Ectodermal cell (in vitro differentiated cells): ENCODE measurements at regions not wholly inside any gene's neighbourhood (a gene's known extent, or its start where the extent isn't known, plus 50 kb on each side); places are given as distances from the start of the nearest gene placed in this dataset.

Experiments used
- H3K27ac ChIP-seq: 2 replicates; pipeline ENCODE4 v1.7.0; 2013; ENCODE audit warnings: mild to moderate bottlenecking, low read depth, low read length; ENCODE audit not compliant: insufficient read depth, poor library complexity, severe bottlenecking
- H3K27me3 ChIP-seq: 2 replicates; pipeline ENCODE4 v1.7.0; 2013; ENCODE audit warnings: mild to moderate bottlenecking, low read length; ENCODE audit not compliant: insufficient read depth, control insufficient read depth, poor library complexity, severe bottlenecking
- H3K36me3 ChIP-seq: one replicate; pipeline ENCODE4 v1.7.0; 2013; ENCODE audit warnings: low read length; ENCODE audit not compliant: control insufficient read depth, insufficient read depth
- H3K4me1 ChIP-seq: one replicate; pipeline ENCODE4 v1.7.0; 2013; ENCODE audit warnings: low read length; ENCODE audit not compliant: control insufficient read depth, insufficient read depth
- H3K4me3 ChIP-seq: 2 replicates; pipeline ENCODE4 v1.7.0; 2013; ENCODE audit warnings: low read depth, low read length, control low read depth; ENCODE audit not compliant: insufficient read depth
- H3K9me3 ChIP-seq: 2 replicates; pipeline ENCODE4 v1.7.0; 2013; ENCODE audit warnings: mild to moderate bottlenecking, low read length, moderate library complexity; ENCODE audit not compliant: control insufficient read depth
- WGBS, 2 experiments: methylation state at CpG; one replicate each; pipeline ENCODE4 v1.1.7; 2013; ENCODE audit warnings: missing lambda C conversion rate in 2 of 2; 5-methylcytosine and 5-hydroxymethylcytosine counted together

- Histone ChIP-seq H3K36me3 (no peaks in the 10 kb centered on the region), H3K4me1 (no peaks in the 10 kb centered on the region), H3K27ac (no peak overlapping the region), H3K4me3 (no peak overlapping the region), H3K27me3 (no peaks in the 10 kb centered on the region), H3K9me3 (no peaks in the 10 kb centered on the region)
- 74 to 92% methylated on average over 3 to 5 of the region's 5 CpGs for WGBS, 2 experiments
Measured at GRCh38 chrY:7453336-7453735, 541.8 kb upstream of the AMELY start.

- Histone ChIP-seq H3K4me3 (no peak overlapping the region), H3K27ac (no peak overlapping the region), H3K4me1 (no peaks in the 10 kb centered on the region), H3K36me3 (no peaks in the 10 kb centered on the region), H3K27me3 (no peaks in the 10 kb centered on the region), H3K9me3 (no peaks in the 10 kb centered on the region)
- 82 to 83% methylated on average over 9 of the region's 9 CpGs for WGBS, 2 experiments
Measured at GRCh38 chrY:7452246-7452645, 540.7 kb upstream of the AMELY start.

GRCh38 chrY:7449860-7450259, 538.3 kb upstream of the AMELY start:
- Histone ChIP-seq H3K36me3 (no peaks in the 10 kb centered on the region), H3K9me3 (no peaks in the 10 kb centered on the region), H3K27ac (no peak overlapping the region), H3K27me3 (no peaks in the 10 kb centered on the region), H3K4me3 (no peak overlapping the region), H3K4me1 (no peaks in the 10 kb centered on the region)
- WGBS, 2 experiments = 80 to 97% methylated on average over 2 of the region's 2 CpGs

GRCh38 chrY:7448687-7449086, 537.1 kb upstream of the AMELY start:
- Histone ChIP-seq H3K4me3 (no peak overlapping the region), H3K27me3 (no peaks in the 10 kb centered on the region), H3K27ac (no peak overlapping the region), H3K36me3 (no peaks in the 10 kb centered on the region), H3K9me3 (no peaks in the 10 kb centered on the region), H3K4me1 (no peaks in the 10 kb centered on the region)
- WGBS, 2 experiments = 80 to 88% methylated on average over 3 of the region's 3 CpGs

- Histone ChIP-seq H3K4me1 (no peaks in the 10 kb centered on the region), H3K27me3 (no peaks in the 10 kb centered on the region), H3K36me3 (no peaks in the 10 kb centered on the region), H3K27ac (no peak overlapping the region), H3K4me3 (no peak overlapping the region), H3K9me3 (no peaks in the 10 kb centered on the region)
- 93% methylated on average over 7 to 8 of the region's 8 CpGs for WGBS, 2 experiments
Measured at GRCh38 chrY:7447881-7448516, 536.4 kb upstream of the AMELY start.

- 77 to 79% methylated on average over 3 of the region's 3 CpGs for WGBS, 2 experiments
- H3K4me3 ChIP-seq = no peak overlapping the region
- no peaks in the 10 kb centered on the region for H3K4me1 ChIP-seq
Measured at GRCh38 chrY:7444141-7444540, 532.6 kb upstream of the AMELY start.

GRCh38 chrY:7440796-7441530, 529.4 kb upstream of the AMELY start:
- no peaks in the 10 kb centered on the region for H3K9me3 ChIP-seq
- no peaks in the 10 kb centered on the region for H3K27me3 ChIP-seq
- WGBS, 2 experiments = 93 to 95% methylated on average over 3 to 4 of the region's 4 CpGs
- H3K27ac ChIP-seq = no peak overlapping the region
- no peaks in the 10 kb centered on the region for H3K36me3 ChIP-seq
- H3K4me1 ChIP-seq = no peaks in the 10 kb centered on the region
- no peak overlapping the region for H3K4me3 ChIP-seq

More at GRCh38 chrY:7444141-7444540, 532.6 kb upstream of the AMELY start:
- Histone ChIP-seq H3K27me3 (no peaks in the 10 kb centered on the region), H3K36me3 (no peaks in the 10 kb centered on the region), H3K9me3 (no peaks in the 10 kb centered on the region), H3K27ac (no peak overlapping the region)

GRCh38 chrY:7437086-7437485, 525.5 kb upstream of the AMELY start:
- Histone ChIP-seq H3K27ac (no peak overlapping the region), H3K4me3 (no peak overlapping the region), H3K27me3 (no peaks in the 10 kb centered on the region), H3K4me1 (no peaks in the 10 kb centered on the region), H3K9me3 (no peaks in the 10 kb centered on the region), H3K36me3 (no peaks in the 10 kb centered on the region)
- 89 to 93% methylated on average over 1 of the region's 1 CpG for WGBS, 2 experiments

GRCh38 chrY:7433817-7434809, 522.6 kb upstream of the AMELY start:
- H3K27ac ChIP-seq = no peak overlapping the region
- H3K4me3 ChIP-seq = no peak overlapping the region
- H3K4me1 ChIP-seq = no peaks in the 10 kb centered on the region
- WGBS, 2 experiments = 90 to 97% methylated on average over 10 of the region's 10 CpGs
- H3K27me3 ChIP-seq = no peaks in the 10 kb centered on the region
- no peaks in the 10 kb centered on the region for H3K36me3 ChIP-seq
- H3K9me3 ChIP-seq = no peaks in the 10 kb centered on the region

- 91 to 96% methylated on average over 2 to 3 of the region's 3 CpGs for WGBS, 2 experiments
Measured at GRCh38 chrY:7419165-7419564, 507.6 kb upstream of the AMELY start.

More at GRCh38 chrY:7419165-7419564, 507.6 kb upstream of the AMELY start:
- Histone ChIP-seq H3K27me3 (no peaks in the 10 kb centered on the region), H3K36me3 (no peaks in the 10 kb centered on the region), H3K9me3 (no peaks in the 10 kb centered on the region), H3K4me3 (no peak overlapping the region), H3K27ac (no peak overlapping the region), H3K4me1 (no peaks in the 10 kb centered on the region)
